Caki2 (cell line): ENCODE measurements at regions not wholly inside any gene's neighbourhood (a gene's known extent, or its start where the extent isn't known, plus 50 kb on each side); places are given as distances from the start of the nearest gene placed in this dataset.
A peak's percentile ranks its signal among the peaks of the same experiment; 100 is the strongest.

Experiments
- DNase-seq: peaks from one replicate; pipeline ENCODE4 v3.0.0-alpha.2; 2015; ENCODE audit warnings: low read depth
- in situ Hi-C: cut with HindIII; loops from 2 replicates; pipeline ENCODE4 v1.10.0; 2016; ENCODE audit warnings: low sequenced_read_pairs, low pct_unique_long_range_greater_than_20kb, mixed read lengths

DNA sequence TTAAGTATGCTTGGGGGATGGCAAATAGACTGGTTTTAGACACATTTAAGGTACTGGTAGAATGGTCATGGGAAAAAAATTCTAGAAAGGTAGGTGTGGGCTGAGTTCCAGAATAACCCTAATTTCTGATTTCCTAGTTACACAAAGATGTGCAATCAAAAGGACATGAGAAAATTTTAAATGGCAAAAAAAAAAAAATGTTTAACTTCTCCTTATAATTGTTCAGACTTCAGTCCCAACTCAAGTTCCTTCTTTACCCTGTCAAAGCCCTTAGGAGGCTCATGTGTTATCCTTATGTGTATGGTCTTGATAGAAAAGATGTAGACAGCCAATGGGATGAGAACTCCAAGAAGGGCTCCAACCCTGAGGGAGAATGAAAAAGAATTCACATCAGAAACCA, 153.3 kb upstream of the PLEKHG7 start:
- no peak for DNase-seq
- in situ Hi-C loops = no loop called here

DNA sequence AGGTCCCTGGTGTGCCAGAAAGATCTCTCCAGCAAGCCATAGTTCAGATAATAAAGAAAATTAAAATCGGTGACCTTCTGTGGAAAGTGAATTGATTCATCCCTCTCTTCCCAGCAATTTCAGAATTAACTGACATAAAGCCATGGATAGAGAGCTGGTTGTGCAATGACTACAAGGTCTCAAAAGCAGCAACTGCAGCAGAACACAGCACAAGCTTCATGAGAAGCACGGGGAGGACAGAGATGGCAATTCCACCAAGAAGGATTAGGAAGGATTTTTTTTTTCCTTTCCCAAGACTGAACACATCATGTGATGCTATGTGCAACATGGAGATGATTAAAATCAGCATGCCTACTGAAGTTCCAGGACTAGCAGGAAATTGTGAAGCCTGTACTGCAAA, 154.9 kb upstream of the PLEKHG7 start:
- DNase-seq = no peak
- in situ Hi-C loops = no loop called here

DNA sequence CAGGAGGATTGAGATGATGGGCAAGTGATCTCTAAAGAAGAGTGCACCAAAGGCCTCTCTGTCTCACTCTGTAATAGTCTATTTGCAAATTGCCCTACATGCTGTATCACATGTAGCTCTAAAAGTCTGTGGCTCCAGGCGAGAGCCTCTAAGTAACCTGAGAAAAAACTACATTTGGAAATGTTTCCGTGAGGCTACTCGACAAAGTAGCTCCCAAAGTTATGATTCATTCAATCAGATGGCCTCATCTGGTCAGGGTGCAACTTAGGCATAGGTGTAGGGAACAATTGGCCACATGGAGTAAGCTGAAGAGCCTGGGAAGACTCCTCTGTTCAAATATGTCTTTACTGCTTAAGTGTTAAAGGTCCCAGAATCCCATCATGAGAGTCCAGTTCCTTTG, 155.4 kb upstream of the PLEKHG7 start:
- in situ Hi-C loops = no loop called here

DNA sequence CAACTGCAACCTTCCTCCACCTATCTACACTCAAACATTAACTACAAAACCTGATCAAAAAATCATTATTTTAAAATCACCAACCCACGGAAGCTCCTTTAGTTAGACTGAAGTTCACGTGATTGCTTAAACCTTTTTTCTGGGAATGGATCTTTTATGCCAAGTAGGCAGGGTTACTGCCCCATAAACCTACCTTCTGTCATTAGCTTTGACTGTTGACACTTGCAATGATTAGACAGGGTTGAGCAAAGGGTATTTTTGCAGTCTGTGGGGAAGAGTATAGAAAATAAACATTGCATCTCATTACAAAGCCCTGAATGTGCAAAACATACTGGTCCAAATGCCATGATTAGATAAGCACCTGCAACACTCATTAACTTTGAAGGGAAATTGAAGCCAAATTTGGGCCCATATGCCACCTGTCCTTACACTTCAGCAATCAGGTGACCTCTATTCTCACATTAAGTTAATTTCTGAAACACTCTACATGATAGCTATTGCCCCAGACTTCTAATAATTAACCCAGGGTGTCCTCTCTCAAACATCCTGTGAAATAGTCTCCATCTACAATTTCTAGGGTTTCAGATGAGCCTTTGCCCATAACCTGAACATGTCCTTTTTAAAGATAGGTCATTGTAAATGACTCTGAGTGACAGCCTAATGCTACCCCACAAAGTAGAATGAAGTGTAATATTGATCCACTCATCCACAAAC, 156.0 kb upstream of the PLEKHG7 start:
- in situ Hi-C loops = no loop called here
- peak; percentile 86 for DNase-seq

More for the DNA sequence above, 155.4 kb upstream of the PLEKHG7 start:
- peak; percentile 22 for DNase-seq

DNA sequence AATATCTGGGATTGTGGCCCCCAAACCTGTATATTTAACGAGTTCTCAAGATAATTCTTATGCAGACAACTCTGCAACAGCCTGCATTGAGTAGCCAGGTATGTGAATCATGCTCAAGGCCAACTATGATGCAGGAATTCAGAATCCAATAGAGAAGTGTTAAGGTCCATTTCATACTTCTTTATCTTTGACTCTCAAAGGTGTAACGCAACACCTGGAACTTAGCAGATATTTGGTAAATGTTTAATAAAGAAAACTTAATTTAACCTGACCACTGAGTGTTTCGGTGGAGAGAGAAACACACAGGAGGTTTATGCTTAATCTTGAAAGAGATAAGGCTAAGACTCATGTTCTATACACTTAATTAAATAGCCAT, 156.5 kb upstream of the PLEKHG7 start:
- DNase-seq = no peak
- in situ Hi-C loops = no loop called here

DNA sequence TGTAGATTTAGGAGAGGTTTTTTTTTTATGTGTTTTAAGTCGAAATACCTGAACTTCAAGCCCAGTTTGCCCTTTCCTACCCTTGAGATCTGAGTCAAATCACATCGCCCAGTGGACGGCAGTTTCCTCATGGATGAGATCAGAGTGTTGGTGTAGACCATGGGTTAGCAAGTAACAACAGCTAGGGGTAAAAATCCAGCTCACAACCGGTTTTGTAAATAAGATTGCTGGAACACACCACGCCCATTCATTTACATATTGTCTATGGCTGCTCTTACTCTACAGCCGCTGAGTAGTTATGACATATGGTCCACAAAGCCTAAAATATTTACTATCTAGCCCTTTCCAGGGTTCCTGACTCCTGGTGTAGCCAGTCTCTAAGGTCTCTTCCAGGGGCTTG, 158.5 kb upstream of the PLEKHG7 start:
- DNase-seq = no peak
- in situ Hi-C loops = no loop called here

DNA sequence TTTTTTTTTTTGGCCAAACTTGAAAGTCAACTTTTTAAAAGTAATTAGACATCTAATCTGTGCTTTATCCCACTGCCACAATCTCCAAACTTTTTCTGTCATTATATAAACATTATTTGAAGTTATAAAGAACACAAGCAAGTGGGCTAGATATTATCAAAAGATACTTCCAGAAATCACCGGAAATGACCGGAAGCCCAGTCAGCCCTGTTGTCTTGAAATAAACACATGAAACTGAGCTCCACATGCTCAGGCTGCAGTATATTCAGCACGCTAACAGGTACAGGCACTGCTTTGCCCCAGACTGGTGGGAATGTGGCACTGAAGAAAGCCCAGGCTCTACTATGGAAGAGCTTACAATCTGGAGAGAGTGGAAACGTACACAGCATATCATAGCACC, 158.9 kb upstream of the PLEKHG7 start:
- in situ Hi-C loops = no loop called here
- DNase-seq = no peak

DNA sequence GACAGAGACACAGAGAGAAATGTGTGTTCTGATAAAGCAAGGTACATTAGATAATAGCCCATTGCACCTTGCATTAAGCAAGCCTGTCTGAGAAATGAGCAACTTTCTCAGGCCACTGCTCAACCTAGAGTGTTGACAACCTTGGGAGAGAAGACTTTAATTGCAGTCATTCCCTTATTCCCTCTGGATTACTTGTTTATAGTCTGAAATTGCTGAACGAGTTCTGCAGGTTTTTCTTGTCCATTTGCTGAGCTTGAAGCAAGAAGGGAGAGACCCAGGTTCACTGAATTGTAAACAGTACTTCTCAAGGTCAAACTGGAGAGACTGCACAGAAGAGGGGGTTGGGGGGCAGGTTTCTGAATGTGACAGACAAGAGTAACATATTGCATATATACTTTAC, 159.4 kb upstream of the PLEKHG7 start:
- in situ Hi-C loops = no loop called here
- no peak for DNase-seq

DNA sequence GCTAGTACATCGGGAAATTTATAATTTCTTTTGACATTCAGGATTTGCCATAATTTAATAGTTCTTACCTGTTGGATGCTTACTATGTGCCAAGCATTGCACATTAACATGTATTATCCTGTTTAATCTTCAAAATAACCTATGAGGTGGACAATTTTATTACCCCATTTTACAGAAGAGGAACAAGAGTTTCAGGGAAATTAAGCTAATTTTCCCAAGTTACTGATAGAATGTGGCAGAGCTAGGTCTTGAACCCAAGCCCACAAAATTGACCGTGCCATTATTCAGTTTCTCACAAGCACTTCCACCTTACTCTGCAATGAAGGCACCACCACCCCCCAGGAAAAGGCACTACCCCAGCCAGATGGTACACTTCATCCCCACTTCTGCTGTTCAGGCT, 161.1 kb upstream of the PLEKHG7 start:
- in situ Hi-C loops = no loop called here
- no peak for DNase-seq

DNA sequence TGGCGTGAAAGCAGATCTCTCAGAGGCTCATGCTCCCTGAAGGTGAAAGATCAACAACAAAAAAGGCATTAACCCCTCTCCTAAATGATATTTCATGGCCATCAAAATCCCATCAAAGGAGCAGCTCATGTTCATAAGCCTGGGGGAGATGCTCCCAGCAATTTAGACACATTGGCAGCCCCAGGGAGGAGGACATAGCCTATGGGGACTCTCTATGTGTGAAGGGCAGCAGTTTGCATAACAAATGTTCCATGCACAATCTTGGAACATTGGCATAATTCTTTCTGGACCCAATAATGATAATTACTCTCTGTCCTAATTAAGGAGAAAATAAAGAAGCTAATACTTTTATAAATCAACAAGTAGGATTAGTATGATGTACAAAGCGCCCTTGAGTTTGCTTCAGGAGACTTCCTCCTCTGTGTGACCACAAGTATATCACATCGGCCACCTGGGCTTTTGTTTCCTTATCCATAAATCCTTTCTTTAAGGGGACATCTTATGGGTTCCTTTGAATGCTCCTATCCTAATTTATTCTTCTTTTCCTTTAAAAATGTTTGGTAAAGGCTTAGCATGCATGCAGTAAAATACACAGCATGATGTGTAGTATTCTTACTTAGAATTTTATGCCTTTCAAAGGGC, 161.9 kb upstream of the PLEKHG7 start:
- in situ Hi-C loops = no loop called here
- no peak for DNase-seq

DNA sequence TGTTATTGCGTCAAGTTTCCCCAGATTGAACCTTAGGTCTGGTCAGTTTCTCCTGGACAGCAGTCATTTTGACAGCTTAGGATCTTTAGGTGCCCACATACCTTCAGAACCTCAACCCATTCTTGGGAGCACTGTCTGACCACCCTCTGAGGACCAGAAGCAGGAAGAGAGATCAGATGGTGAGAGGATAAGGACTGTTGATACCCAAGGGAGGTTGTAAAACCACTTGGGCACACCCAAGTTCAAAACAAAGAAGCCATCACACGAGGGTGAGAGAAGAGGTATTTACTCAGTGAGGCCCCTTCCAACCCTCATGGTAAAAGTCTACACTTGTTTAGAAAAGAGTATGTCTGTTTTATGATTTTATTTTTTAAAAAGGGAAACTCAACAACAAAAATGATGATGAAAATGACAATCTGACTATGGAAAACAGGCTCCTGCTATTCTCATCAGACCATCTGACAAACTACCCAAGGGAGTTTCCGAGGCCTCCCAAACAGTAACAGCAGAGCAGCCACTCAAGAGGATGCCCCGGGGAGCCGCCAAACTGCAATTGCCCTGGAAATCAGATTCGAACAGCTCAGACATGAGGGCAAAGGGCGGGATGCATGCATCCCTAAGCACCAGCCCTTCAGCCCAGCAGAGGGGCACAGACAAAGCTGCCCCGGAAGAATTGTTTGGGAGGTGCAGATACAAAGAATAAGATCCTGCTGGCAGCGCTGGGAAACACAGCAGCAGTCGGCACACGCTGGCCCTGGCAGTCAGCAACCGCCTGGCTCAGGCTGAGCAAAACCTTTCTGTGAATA, 162.6 kb upstream of the PLEKHG7 start:
- in situ Hi-C loops = no loop called here
- DNase-seq = no peak

DNA sequence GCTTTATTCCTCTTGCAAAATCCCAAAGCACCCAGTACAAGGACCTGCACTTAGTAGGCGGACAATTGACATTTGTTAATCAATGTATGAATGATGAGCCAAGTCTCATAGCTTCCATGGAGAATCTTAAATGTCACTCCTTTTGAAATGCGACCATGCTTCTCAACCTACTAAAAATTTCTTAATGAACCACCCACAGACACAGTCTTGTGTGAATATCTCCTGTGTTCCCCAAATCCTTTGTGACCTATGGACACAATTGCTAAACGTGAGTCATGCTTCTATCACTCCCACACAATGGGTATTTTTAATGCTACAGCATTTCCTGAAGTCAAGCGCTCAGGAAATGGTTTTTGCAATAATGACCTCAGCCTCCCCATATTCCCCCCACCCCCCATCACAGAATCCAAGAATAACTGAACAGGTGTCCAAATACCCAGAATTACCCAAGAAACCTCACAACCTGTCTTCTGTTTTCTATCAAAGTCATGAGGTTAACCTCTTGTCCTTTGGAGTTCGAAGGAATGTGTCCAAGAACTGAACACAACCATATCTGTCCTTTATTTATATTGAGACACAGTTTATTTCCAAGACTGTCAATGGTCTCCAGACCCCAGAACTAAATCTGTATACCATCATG, 163.6 kb upstream of the PLEKHG7 start:
- DNase-seq = peak; percentile 31
- in situ Hi-C loops = no loop called here

DNA sequence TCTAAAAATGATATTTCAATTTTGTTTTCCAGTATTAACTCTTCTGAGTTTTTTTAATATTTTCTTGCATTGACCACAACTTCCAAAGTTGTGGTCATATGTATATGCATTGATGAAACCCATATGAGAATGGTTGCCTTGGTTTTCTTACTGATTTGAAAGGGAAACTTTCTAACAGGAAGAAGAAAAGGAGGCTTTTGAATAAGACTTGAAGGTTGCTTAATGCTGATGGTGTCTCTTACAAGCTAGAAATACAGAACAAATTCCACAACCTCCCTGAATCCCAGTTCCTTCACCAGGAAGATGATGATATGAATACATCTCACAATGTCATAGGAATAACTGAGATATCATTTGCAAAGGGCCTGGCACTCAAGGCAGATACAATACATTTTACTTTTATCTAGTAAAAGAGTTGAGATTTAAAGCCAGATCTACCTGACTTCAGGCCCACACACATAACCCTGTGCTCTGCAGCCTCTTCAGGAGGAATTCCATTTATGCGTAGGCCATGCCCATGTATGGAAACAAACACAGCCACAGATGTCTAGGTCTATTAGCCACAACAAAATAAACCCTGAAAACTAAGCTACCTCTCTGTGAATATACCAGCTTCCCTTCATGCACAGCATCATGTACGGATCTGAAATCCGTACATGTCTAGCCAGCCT, 165.4 kb upstream of the PLEKHG7 start:
- no peak for DNase-seq

DNA sequence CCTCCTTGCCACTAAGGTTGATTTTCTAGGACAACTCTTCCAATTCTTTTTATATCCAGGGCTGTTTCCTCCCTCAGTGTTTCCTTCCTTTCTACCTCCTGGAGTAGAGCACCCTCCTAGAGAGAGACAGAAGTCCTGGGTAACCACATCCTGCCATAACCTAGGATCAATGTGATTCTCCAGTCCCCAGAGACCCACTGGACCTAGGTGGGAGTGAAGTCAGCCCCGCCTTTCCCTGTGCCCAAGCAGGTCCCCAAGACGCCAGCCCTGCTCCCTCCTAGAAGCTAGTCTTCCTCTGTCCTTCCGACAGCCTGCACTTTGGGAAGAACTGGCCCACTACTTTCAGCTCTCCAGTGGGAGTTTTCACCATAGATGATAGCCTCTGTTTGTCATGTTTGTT, 166.8 kb upstream of the PLEKHG7 start:
- no peak for DNase-seq
- in situ Hi-C loops = no loop called here

More for the DNA sequence above, 165.4 kb upstream of the PLEKHG7 start:
- in situ Hi-C loops = no loop called here

DNA sequence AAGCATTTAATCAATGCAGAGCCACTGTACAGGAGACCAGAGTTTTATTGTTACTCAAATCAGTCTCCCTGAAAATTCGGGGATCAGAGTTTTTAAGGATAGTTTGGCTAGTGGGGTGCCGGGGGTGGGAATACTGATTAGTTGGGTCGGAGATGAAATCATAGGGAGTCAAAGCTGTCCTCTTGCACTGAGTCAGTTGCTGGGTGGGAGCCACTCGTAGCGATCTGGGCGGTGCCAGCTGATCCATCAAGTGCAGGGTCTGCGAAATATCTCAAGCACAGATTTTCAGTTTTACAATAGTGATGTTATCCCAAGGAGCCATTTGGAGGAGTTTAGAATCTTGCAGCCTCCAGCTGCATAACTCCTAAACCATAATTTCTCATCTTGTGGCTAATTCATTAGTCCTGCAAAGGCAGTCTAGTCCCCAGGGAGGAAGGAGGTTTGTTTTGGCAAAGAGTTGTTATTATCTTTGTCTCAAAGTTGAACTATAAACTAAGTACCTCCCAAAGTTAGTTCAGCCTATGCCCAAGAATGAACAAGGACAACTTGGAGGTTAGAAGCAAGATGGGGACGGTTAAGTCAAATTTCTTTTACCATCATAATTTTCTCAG, 169.4 kb upstream of the PLEKHG7 start:
- in situ Hi-C loops = no loop called here
- DNase-seq = no peak

DNA sequence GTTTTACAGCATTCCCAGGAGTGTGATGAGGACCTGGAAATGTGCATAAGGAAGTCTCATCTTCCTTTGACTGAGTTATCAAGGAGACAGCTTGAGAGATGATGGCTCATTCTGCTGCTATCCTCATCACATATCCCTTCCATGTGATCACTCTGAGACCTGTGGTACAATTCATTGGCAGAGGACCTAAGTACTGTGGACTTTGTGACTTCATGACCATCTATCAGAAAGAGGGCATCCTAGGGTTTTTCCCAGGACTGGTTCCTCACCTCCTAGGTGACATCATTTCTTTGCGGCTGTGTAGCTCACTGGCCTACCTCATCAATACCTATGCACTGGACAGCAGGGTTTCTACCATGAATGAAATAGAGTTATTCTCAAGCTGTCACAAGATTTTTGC, 172.1 kb upstream of the PLEKHG7 start:
- in situ Hi-C loops = no loop called here

DNA sequence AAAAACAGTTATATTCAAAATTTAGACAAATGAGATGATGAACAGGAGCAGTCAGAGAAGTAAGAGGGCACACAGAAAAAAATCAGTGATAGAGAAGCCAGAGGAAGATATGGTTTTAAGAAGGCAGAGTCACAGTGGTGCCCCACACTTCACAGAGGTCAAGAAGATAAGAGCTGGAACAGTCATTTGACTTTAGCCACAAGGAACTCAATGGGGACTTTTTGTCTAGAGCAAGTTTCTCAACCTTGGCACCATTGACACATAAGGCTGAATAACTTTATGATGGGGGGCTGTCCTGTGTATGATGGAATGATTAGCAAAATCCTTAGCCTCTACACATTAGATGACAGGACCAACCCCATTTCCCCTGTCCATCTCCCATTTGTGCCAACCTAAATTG, 172.8 kb upstream of the PLEKHG7 start:
- no peak for DNase-seq

More for the DNA sequence above, 172.1 kb upstream of the PLEKHG7 start:
- no peak for DNase-seq

DNA sequence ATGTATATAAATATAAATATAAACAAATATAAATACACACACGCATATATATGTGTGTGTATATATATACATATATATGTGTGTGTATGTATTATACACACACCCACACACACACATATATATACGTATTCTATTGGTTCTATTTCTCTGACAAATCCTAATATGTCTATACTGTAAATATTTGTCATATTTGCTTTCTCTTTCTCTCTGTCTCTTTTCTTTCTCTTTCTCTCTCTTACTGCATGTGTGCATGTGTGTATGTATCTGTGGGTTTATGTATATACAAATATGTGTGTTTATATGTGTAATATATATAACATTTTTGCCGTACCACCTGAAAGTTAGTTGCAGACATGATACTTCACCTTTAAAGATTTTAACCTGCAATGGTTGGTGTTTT, 174.2 kb upstream of the PLEKHG7 start:
- no peak for DNase-seq
- in situ Hi-C loops = no loop called here

More for the DNA sequence above, 172.8 kb upstream of the PLEKHG7 start:
- in situ Hi-C loops = no loop called here
